ENCODE measurements at regions not wholly inside any gene's neighbourhood (a gene's known extent, or its start where the extent isn't known, plus 50 kb on each side); places are given as distances from the start of the nearest gene placed in this dataset.

DNA sequence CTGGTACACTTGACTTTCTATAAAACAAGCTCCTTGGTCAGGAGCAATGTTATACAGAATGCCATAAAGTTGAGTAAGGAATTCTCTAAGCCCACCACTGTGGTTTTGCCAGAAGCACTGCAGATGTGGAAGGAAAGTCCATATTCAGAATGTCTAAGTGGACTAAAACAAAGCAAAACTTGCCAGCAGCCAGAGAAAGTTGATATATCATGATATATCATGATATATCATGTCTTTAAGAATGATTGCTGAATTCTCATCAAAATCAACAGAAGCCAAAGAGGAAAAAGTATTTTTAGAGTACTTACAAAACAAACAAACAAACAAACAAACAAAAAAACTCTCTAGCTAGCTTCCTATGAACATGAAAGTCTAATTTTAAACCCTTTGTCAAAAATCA lies 424.8 kb upstream of the OR4E1 start:
- TF ChIP-seq CTCF (IDR thresholded peaks at IDR 0.05) = no peak
- TF ChIP-seq POLR2AphosphoS5 (IDR thresholded peaks at IDR 0.05; ENCODE audit: low read depth, low read length) = no peak
- TF ChIP-seq, protein P1, sequence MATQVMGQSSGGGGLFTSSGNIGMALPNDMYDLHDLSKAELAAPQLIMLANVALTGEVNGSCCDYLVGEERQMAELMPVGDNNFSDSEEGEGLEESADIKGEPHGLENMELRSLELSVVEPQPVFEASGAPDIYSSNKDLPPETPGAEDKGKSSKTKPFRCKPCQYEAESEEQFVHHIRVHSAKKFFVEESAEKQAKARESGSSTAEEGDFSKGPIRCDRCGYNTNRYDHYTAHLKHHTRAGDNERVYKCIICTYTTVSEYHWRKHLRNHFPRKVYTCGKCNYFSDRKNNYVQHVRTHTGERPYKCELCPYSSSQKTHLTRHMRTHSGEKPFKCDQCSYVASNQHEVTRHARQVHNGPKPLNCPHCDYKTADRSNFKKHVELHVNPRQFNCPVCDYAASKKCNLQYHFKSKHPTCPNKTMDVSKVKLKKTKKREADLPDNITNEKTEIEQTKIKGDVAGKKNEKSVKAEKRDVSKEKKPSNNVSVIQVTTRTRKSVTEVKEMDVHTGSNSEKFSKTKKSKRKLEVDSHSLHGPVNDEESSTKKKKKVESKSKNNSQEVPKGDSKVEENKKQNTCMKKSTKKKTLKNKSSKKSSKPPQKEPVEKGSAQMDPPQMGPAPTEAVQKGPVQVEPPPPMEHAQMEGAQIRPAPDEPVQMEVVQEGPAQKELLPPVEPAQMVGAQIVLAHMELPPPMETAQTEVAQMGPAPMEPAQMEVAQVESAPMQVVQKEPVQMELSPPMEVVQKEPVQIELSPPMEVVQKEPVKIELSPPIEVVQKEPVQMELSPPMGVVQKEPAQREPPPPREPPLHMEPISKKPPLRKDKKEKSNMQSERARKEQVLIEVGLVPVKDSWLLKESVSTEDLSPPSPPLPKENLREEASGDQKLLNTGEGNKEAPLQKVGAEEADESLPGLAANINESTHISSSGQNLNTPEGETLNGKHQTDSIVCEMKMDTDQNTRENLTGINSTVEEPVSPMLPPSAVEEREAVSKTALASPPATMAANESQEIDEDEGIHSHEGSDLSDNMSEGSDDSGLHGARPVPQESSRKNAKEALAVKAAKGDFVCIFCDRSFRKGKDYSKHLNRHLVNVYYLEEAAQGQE (IDR thresholded peaks at IDR 0.05; ENCODE audit: insufficient read depth in 1 of 2, low read depth in 2 of 2, low read length in 1 of 2) = no peak
- no peak for TF ChIP-seq SIN3A (IDR thresholded peaks at IDR 0.05; ENCODE audit: borderline replicate concordance, insufficient read depth, low read depth, low read length)
